ENCODE measurements at regions not wholly inside any gene's neighbourhood (a gene's known extent, or its start where the extent isn't known, plus 50 kb on each side); places are given as distances from the start of the nearest gene placed in this dataset.

GRCh38 chr20:50308166-50308512 lies 117.5 kb downstream of the CEBPB start:
- DNase-seq: no peak
- WGBS, 4 donors: 8 to 33% (median 16%) methylated on average over 3 of the region's 3 CpGs
- no peak overlapping the region for H3K4me3 ChIP-seq
- peak overlapping the region; percentile 89 to 98 (median 97) for H3K27ac ChIP-seq
- H3K36me3 ChIP-seq (replicated peaks in 1 of 2): no peaks in the 10 kb centered on the region
- no peak for TF ChIP-seq CTCF (IDR thresholded peaks at IDR 0.05)
- no peak for TF ChIP-seq POLR2A (IDR thresholded peaks at IDR 0.05)
- no peaks in the 10 kb centered on the region for H3K27me3 ChIP-seq
- no peaks in the 10 kb centered on the region for H3K9me3 ChIP-seq (replicated peaks in 1 of 3)
- intact Hi-C loops (cut with DNase I): loop anchor here in 1 of 2 donors (10.0 kb wide), 1 partner anchor 157 kb away; no protein-coding TSS in a partner anchor
- peaks cover 51 to 63% of the 10 kb centered on the region in 2 donors for H3K4me1 ChIP-seq (replicated peaks in 1 of 2)

DNA sequence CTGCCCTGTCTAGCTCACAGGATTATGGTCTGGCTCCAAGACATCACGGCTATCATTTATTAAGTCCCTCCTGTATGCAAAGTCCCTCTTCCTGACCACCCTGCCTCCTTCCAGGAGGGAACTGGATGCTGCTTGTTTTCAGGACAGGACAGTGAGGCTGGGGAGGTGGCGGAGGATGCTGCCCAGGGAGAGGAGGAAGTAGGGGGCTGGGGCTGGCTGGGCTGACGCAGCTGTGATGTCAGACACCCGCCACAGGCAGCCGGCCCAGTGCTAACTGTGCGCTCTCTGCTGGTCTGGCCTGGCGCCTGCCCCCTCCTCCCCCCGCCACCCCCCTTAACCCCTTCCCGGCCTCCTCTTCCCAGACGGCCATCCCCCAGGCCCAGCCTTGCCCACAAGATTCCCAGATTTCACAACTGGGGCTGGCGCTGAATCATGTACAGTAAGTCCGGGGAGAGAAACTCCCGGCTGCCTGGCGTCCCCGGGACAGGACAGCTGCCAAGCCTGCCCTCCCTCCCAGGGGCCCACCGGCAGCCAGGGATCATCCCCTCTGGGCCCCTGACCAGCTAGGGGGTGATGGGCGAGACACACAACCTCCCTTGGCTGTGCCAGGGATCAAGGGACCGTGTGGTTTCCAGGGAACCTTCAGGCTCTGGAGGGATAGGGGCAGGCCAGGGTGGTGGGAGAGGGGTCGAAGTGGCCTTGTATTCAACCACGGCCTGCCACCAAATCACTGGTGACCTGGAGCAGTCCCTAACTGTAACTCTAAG lies 118.1 kb downstream of the CEBPB start:
- DNase-seq: peak; percentile 89 to 98 (median 97)
- WGBS, 4 donors: 8 to 13% (median 9%) methylated on average over 5 to 20 of the region's 20 CpGs
- Histone ChIP-seq H3K9me3 (replicated peaks in 1 of 3) (no peaks in the 10 kb centered on the region), H3K27me3 (no peaks in the 10 kb centered on the region), H3K27ac (peak overlapping the region; percentile 89 to 98 (median 97)), H3K4me1 (replicated peaks in 1 of 2) (peaks cover 49 to 59% of the 10 kb centered on the region in 2 donors), H3K4me3 (peak overlapping the region in 1 of 4 donors; percentile 7), H3K36me3 (replicated peaks in 1 of 2) (no peaks in the 10 kb centered on the region)
- intact Hi-C loops (cut with DNase I): loop anchor here in 1 of 2 donors (10.0 kb wide), 1 partner anchor 156 kb away; no protein-coding TSS in a partner anchor
- TF ChIP-seq CTCF (IDR thresholded peaks at IDR 0.05): peak in 2 of 6 experiments; percentile 14 to 23
- peak; percentile 45 to 51 for TF ChIP-seq POLR2A (IDR thresholded peaks at IDR 0.05)

DNA sequence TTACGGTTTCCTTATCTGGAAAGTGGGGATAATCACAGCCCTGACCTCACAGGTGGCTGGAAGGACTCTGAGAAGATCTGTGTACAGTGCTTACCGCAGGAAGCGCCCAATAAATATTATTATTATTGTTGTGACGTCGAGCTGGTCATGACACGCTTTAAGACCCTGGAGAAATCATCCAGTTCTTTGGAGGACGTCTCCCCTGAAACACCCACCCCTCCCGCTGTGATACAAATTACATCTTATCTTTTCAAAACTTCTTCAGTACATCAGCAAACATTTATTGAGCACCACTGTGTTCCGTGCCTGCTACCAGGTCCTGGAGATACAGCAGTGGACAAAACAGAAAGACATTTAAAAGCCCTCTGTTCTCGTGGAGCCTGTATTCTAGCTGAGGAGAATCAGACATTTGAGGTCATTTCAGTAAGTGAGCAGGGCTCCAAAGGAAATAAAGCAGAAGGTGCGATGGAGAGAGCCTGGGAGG lies 118.7 kb downstream of the CEBPB start:
- H3K4me1 ChIP-seq (replicated peaks in 1 of 2): peaks cover 42 to 53% of the 10 kb centered on the region in 2 donors
- peak overlapping the region in 1 of 4 donors; percentile 7 for H3K4me3 ChIP-seq
- H3K27ac ChIP-seq: peak overlapping the region; percentile 89 to 98 (median 95)
- no peak for DNase-seq
- TF ChIP-seq POLR2A (IDR thresholded peaks at IDR 0.05) (no peak), CTCF (IDR thresholded peaks at IDR 0.05) (no peak)
- 18 to 39% (median 32%) methylated on average over 10 to 11 of the region's 11 CpGs for WGBS, 4 donors
- H3K27me3 ChIP-seq: no peaks in the 10 kb centered on the region
- intact Hi-C loops (cut with DNase I): loop anchor here in 1 of 2 donors (10.0 kb wide), 1 partner anchor 155 kb away; no protein-coding TSS in a partner anchor
- no peaks in the 10 kb centered on the region for H3K9me3 ChIP-seq (replicated peaks in 1 of 3)
- no peaks in the 10 kb centered on the region for H3K36me3 ChIP-seq (replicated peaks in 1 of 2)

DNA sequence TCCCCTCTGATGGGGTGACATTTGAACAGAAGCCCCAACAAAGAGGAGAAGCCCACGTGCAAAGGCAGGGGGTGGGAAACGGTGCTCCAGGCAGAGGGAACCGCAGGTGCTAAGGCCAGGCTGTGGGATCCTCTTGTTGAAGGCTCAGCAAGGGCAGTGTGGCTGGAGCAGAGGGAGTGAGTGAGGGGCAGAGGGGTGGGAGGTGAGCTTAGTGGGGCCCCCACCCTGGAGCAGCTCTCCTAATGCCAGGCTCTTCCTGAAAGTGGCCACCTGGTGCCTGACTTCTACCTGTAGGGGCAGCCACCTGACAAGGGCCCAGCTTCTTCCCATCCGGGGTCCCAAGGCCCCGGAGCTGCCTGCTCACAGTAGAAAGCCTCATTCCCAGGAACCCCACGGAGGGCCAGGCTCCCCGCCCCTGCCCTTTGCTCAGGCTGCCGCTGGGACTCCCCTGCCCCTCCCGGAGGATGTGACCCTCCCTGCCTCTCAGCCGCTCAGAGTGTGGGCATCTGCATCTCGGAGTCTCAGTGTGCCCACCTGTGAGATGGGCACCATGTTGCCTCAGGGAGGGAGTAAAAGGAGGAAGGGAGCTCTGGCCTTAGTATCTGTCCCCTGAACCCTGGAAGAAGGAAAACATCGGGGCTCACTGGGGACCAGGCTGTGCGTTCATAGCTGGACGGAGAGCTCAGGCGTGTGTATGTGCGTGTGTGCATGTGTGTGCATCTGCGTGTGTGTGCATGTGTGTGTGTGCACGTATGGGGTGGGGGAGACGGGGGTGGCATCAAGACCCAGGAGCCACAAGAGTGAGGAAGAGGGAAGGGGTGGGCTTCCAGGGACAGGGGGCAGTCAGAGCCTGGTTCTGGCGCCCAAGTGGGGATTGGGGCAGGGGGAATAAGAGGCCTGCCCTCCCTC lies 119.4 kb downstream of the CEBPB start:
- H3K36me3 ChIP-seq (replicated peaks in 1 of 2): no peaks in the 10 kb centered on the region
- no peaks in the 10 kb centered on the region for H3K27me3 ChIP-seq
- H3K27ac ChIP-seq: peak overlapping the region; percentile 89 to 98 (median 95)
- intact Hi-C loops (cut with DNase I): loop anchor here (10.0 kb wide), 2 partner anchors 65 to 155 kb away; no protein-coding TSS in a partner anchor
- no peaks in the 10 kb centered on the region for H3K9me3 ChIP-seq (replicated peaks in 1 of 3)
- no peak overlapping the region for H3K4me3 ChIP-seq
- H3K4me1 ChIP-seq (replicated peaks in 1 of 2): peaks cover 35 to 46% of the 10 kb centered on the region in 2 donors
- WGBS, 4 donors: 89 to 94% (median 89%) methylated on average over 12 to 20 of the region's 20 CpGs
- no peak for TF ChIP-seq POLR2A (IDR thresholded peaks at IDR 0.05)
- no peak for TF ChIP-seq CTCF (IDR thresholded peaks at IDR 0.05)
- peak in 2 of 7 donors; percentile 16 to 34 for DNase-seq

Data from adrenal gland (tissue), 9 donors.